GM19023 (cell line): ENCODE measurements at regions not wholly inside any gene's neighbourhood (a gene's known extent, or its start where the extent isn't known, plus 50 kb on each side); places are given as distances from the start of the nearest gene placed in this dataset.
"Not testable (repeated sequence)": the region's sequence is repeated elsewhere in the genome, so short reads cannot be mapped to it uniquely, and the experiment has no call there.

Experiments used
- ATAC-seq: cut with Tn5 transposase; IDR thresholded peaks from one replicate; pipeline ENCODE4 v1.9.1; 2021; ENCODE audit warnings: mild to moderate bottlenecking, moderate library complexity; ENCODE audit not compliant: unreplicated experiment

DNA sequence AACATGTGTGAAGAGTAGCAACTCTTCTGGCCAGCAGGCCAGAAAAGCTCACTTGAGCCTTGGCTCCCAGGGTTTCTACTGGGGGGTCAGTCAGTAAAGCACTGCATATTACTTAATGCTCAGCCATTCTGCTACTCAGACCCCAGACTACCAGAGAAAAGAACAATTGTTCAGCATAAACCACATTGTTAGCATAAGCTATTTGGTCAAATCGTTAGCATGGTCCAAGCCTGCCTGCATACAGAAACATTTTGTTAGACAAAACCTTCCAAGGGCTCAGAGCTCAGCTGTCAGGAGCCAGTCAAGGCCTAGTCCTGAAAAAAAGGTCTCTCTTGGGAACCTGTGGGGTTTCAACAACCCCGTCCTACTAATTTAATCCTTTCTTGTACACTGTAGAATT is 449.3 kb downstream of the PRR16 start:
- ATAC-seq: no peak

DNA sequence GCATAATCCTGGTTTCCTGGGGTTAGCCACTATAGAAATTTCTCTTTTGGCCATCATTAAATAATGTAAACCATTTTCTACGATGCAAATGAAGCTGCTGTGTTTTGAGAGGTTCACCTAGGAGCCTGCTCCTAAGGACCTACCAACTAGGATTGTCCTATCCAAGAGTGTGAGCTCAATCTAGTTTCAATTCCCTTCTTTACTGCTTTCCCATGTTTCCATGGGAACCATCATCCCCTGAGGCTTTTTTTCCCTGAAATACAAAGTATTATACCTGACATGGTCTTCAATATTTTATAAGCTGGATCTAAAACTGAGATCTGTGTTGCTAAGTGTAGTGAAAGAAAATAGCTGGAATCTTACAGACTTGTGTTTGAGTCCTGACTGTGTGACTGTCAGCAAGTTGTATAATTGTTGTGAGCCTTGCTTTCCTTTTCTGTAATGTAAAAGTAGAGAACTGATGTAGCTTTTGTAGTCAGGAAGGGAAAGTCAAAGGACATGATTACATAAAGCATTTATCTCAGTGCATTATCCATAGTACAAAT is 453.2 kb downstream of the PRR16 start:
- no peak for ATAC-seq

GRCh38 chr5:120919017-120919416 is 454.9 kb downstream of the PRR16 start:
- no peak for ATAC-seq

DNA sequence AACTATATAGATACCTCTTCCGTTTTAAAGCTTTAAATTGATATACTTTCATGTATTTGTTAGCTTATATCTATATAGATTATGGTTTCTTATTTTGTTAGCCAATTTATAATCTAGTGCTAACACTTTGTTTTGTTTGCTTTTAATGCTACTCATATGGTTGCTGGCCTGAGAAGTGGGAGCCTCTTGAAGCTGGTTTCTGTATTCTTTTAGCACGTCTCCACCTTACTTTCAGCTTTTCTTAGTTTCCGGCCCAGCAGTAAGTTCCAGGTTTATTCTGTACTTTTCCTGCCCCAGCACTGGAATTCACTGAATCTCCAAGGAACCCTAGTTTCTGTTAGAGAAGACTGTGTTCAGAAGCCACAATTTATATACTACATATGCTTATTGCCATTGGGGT is 458.9 kb downstream of the PRR16 start:
- no peak for ATAC-seq

DNA sequence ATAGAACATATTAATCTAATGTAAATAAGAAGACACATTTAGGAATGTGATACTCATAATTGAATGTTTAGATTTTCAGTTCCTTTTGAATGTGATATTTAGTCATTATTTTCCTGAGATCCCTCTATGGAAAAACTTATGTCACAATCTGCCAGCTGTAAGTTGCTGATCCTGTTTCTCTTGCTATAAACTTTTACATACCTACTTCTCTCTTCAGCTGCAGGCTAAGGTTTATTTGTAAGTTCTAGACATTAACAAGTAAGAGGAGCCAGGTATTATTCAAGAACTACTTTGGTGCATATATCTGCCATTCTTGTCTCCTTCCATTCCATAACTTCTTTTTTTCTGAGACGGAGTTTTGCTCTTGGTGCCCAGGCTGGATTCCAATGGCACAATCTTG is 462.4 kb downstream of the PRR16 start:
- no peak for ATAC-seq

DNA sequence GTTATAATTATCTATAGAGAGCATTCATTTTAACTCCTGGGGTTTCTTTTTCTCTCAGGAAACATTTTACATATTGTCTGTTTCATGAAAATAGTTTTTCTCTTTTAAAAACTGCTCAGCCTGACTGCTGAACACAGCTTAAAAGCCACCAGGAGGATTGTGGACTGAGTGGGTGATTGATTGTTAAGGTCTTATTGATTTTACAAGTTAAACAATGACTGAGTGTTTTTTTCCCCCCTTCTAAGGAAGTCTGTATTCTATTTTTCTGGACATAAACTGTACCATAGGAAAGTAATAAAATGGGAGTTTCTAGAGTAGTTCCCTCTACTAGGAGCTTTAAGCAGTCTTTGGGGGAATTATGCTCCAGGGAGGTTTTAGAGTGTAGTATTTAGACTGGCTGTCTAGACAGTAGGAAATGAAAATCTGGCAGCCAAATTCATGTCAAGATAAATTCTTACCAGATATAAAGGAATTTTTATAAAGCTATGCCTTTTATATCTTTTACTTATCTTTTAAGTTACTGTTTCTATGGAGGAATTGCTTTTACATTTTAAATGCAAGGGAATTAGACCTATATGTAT is 463.9 kb downstream of the PRR16 start:
- ATAC-seq: no peak

- no peak for ATAC-seq
These were observed 468.4 kb downstream of the PRR16 start for GRCh38 chr5:120932480-120932879.

DNA sequence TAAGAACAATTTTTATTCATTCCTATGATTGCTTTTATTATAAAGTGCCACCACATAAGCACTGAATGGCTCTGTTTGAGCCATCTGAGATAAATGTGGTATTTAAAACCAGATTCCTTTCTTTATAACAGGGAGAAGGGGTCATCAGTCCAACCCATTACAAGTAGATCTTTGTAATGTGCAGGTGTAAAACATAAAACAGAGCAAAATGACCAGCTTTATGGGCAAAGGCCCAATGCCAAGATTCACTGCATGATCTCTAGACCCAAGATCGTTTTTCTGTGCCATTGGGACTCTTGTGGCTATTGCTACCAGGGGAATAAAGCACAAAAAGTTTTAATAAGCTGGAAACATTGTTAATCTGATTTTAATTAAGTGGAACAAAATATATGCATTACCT is 469.9 kb downstream of the PRR16 start:
- ATAC-seq: no peak

- ATAC-seq: no peak
These were observed 472.6 kb downstream of the PRR16 start for GRCh38 chr5:120936652-120937051.

GRCh38 chr5:120938604-120939003 is 474.5 kb downstream of the PRR16 start:
- ATAC-seq: no peak

DNA sequence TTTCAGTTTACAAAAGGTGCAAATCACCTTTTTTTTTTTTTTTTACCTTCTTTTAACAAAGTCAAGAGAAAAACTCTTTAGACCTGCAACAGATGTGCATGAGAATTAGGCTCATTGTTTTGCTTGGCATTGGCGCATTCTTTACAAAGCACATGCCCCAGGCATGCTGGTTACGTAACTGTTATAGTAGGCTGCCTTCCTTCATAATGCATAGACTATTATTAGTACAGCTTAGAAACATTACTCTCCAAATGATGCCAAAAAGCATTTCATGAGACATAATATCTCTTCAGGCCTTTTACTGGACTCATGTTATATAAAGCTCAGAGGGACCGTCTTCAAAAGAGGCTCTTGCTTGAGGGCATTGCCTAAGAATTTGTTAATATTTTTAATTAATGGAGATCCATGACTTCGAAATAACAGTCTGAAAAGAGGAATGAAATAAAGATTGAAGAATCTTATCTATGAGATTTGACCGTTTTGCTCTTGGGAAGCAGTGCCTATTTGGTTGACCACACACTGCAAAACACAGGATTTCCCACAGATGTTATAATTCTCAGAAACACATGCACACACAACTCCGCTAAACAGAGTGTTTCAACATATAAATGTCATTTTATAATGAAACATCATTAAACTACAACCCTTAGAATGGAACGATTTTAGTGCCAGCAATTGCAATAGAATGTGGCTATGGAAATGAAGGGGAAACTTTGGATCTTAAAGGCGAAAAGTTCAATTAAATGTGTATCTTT is 478.7 kb downstream of the PRR16 start:
- ATAC-seq: no peak

GRCh38 chr5:120949596-120949995 is 485.5 kb downstream of the PRR16 start:
- ATAC-seq: not testable (repeated sequence)

- ATAC-seq: not testable (repeated sequence)
These were observed 489.3 kb downstream of the PRR16 start for GRCh38 chr5:120953445-120953844.

DNA sequence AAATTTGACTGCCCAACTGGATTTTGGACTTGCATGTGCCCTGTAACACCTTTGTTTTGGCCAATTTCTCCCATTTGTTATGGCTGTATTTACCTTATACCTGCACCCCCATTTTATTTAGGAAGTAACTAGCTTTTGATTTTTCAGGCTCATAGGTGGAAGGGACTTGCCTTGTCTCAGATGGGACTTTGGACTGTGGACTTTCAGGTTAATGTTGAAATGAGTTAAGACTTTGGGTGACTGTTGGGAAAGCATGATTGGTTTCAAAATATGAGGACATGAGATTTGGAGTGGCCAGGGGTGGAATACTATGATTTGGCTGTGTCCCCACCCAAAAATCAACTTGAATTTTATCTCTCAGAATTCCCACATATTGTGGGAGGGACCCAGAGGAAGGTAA is 490.2 kb downstream of the PRR16 start:
- ATAC-seq: no peak

GRCh38 chr5:120955795-120956194 is 491.7 kb downstream of the PRR16 start:
- ATAC-seq: no peak

GRCh38 chr5:120958877-120959485 is 494.9 kb downstream of the PRR16 start:
- ATAC-seq: no peak

DNA sequence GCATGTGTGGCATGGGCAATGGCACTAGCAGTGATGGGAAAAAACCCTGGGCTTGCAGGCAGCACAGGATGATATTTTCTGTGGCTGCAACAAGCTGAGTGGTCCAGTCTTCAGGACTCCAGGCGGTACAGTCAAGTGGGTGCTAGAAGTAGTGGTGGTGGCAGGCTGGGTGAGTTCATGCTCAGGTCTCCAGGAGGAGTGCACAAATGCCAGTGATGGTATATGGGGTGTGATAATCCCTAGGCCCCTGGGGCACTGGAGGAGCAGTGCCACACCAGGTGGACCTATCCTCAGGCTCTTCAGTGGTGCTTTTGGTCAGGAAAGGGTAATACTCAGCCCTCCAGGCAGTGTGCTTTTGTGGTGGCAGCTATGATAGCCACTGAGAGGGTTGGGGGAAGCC is 496.4 kb downstream of the PRR16 start:
- ATAC-seq: no peak

DNA sequence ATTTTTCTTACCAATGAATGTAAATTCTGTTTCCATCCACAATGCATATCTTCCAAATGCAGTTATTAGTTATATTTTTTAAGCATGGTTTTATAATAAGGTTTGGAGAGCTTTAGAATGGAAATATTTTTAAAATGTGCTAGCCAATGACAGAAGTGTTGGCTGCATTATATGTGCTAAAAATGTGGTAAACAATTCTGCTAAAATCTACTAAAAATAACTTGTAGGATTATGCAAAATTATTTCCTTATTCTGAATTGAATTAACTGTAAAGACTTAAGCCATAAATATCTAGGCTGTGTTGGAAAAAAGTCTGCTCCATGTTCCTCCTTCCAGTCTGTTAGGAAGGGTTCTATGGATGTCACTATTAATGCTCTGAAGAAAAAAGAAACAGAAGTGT is 503.3 kb downstream of the PRR16 start:
- ATAC-seq: no peak

GRCh38 chr5:120974690-120975089 is 510.6 kb downstream of the PRR16 start:
- no peak for ATAC-seq

DNA sequence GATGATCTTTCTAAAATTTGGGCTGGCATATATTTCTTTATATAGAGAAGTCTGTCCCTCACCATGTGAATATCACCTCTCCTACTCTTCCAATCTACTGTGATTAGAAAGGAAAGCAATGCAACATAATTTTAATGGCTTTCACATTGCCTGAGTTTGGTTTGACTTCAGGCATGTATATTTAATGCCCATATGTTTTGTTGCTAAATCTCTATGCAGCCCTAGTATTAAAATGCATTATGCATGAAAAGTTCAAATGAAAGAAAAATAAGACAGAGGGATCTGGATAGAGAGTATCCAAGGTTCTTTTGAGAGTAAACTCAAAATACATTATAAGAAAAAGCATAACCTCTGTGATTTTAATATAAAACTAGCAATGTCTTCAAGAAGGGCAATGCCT is 518.3 kb downstream of the PRR16 start:
- no peak for ATAC-seq

DNA sequence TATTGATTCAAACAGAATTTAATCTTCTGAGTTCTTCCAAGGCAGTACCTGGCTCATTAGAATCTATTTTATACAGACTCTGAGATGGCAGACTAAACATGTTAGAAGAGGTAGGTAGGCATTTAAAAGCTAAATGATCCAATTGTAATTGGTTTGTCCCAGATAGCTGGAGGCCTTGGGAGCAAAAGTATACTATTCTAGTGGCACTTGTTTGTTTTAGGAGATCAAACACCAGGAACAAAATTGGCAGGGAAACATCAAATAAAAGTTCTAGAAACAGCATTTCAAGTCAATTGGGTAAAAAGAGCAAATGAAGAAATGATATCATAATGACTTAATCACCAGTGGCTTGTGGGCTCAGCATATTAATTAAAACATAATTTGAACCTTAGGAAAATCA is 521.4 kb downstream of the PRR16 start:
- ATAC-seq: no peak

- ATAC-seq: no peak
These were observed 524.4 kb downstream of the PRR16 start for GRCh38 chr5:120988491-120988890.
